GM18868 (cell line): ENCODE measurements at regions not wholly inside any gene's neighbourhood (a gene's known extent, or its start where the extent isn't known, plus 50 kb on each side); places are given as distances from the start of the nearest gene placed in this dataset.
A peak's percentile ranks its signal among the peaks of the same experiment; 100 is the strongest.

Source experiments
- ATAC-seq: cut with Tn5 transposase; IDR thresholded peaks from one replicate; pipeline ENCODE4 v1.9.1; 2021; ENCODE audit warnings: mild to moderate bottlenecking, moderate library complexity; ENCODE audit not compliant: unreplicated experiment

- no peak for ATAC-seq
Observed at GRCh38 chr7:49244543-49244942, 320.2 kb downstream of the CDC14C start.

- no peak for ATAC-seq
Observed at GRCh38 chr7:49245062-49245461, 320.7 kb downstream of the CDC14C start.

GRCh38 chr7:49247759-49248158 is 323.4 kb downstream of the CDC14C start:
- no peak for ATAC-seq

GRCh38 chr7:49255054-49255453 is 330.7 kb downstream of the CDC14C start:
- ATAC-seq = no peak

GRCh38 chr7:49260538-49260937 is 336.2 kb downstream of the CDC14C start:
- no peak for ATAC-seq

GRCh38 chr7:49261928-49262327 is 337.6 kb downstream of the CDC14C start:
- ATAC-seq = no peak

- no peak for ATAC-seq
Observed at GRCh38 chr7:49264530-49264929, 340.2 kb downstream of the CDC14C start.

- ATAC-seq = no peak
Observed at GRCh38 chr7:49273897-49274296, 349.6 kb downstream of the CDC14C start.

GRCh38 chr7:49279891-49280290 is 355.5 kb downstream of the CDC14C start:
- no peak for ATAC-seq

- no peak for ATAC-seq
Observed at GRCh38 chr7:49287653-49288052, 363.3 kb downstream of the CDC14C start.

- ATAC-seq = no peak
Observed at GRCh38 chr7:49294611-49295010, 370.3 kb downstream of the CDC14C start.

GRCh38 chr7:49295146-49295545 is 370.8 kb downstream of the CDC14C start:
- no peak for ATAC-seq

- no peak for ATAC-seq
Observed at GRCh38 chr7:49297958-49298357, 373.6 kb downstream of the CDC14C start.

GRCh38 chr7:49308787-49309186 is 384.4 kb downstream of the CDC14C start:
- ATAC-seq = no peak

- ATAC-seq = no peak
Observed at GRCh38 chr7:49320083-49320482, 395.7 kb downstream of the CDC14C start.

GRCh38 chr7:49321843-49322242 is 397.5 kb downstream of the CDC14C start:
- ATAC-seq = no peak

- peak; percentile 76 for ATAC-seq
Observed at GRCh38 chr7:49322476-49322875, 398.1 kb downstream of the CDC14C start.

GRCh38 chr7:49324040-49324439 is 399.7 kb downstream of the CDC14C start:
- no peak for ATAC-seq

- no peak for ATAC-seq
Observed at GRCh38 chr7:49324707-49325106, 400.4 kb downstream of the CDC14C start.

GRCh38 chr7:49325571-49325970 is 401.2 kb downstream of the CDC14C start:
- ATAC-seq = no peak

- ATAC-seq = no peak
Observed at GRCh38 chr7:49327155-49327554, 402.8 kb downstream of the CDC14C start.

- peak; percentile 87 for ATAC-seq
Observed at GRCh38 chr7:49333180-49333881, 409.0 kb downstream of the CDC14C start.

- no peak for ATAC-seq
Observed at GRCh38 chr7:49341849-49342248, 417.5 kb downstream of the CDC14C start.
